ENCODE measurements at regions not wholly inside any gene's neighbourhood (a gene's known extent, or its start where the extent isn't known, plus 50 kb on each side); places are given as distances from the start of the nearest gene placed in this dataset.

DNA sequence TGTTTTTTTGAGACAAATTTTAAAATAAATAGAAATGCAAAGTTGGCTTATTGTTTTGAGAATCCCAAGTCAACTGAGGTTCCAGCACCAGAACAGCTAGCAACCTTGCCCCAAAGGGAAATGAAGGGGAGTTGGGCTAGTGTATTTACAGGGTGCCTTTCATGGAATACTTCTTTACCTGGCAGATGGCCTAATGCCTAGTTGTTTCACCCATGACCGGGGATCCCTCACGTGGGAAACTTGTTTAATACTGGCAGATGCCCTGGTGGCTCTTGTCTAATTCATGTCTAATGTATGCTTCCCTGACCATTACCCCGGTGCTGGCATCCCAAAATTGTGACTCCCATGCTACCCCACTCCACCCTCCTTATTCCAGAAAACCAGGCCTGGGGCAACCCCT, 861.1 kb upstream of the ZWINT start:
- TF ChIP-seq, protein P1, sequence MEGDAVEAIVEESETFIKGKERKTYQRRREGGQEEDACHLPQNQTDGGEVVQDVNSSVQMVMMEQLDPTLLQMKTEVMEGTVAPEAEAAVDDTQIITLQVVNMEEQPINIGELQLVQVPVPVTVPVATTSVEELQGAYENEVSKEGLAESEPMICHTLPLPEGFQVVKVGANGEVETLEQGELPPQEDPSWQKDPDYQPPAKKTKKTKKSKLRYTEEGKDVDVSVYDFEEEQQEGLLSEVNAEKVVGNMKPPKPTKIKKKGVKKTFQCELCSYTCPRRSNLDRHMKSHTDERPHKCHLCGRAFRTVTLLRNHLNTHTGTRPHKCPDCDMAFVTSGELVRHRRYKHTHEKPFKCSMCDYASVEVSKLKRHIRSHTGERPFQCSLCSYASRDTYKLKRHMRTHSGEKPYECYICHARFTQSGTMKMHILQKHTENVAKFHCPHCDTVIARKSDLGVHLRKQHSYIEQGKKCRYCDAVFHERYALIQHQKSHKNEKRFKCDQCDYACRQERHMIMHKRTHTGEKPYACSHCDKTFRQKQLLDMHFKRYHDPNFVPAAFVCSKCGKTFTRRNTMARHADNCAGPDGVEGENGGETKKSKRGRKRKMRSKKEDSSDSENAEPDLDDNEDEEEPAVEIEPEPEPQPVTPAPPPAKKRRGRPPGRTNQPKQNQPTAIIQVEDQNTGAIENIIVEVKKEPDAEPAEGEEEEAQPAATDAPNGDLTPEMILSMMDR (conservative IDR thresholded peaks at IDR 0.05; ENCODE audit: low read length), result no peak
- no peak for TF ChIP-seq EZH2phosphoT487 (IDR thresholded peaks at IDR 0.05; ENCODE audit: borderline replicate concordance)
